GM21737 (cell line): ENCODE measurements at regions not wholly inside any gene's neighbourhood (a gene's known extent, or its start where the extent isn't known, plus 50 kb on each side); places are given as distances from the start of the nearest gene placed in this dataset.

Source experiments
- ATAC-seq: cut with Tn5 transposase; IDR thresholded peaks from one replicate; pipeline ENCODE4 v1.9.1; 2021; ENCODE audit warnings: mild to moderate bottlenecking, moderate library complexity; ENCODE audit not compliant: unreplicated experiment

DNA sequence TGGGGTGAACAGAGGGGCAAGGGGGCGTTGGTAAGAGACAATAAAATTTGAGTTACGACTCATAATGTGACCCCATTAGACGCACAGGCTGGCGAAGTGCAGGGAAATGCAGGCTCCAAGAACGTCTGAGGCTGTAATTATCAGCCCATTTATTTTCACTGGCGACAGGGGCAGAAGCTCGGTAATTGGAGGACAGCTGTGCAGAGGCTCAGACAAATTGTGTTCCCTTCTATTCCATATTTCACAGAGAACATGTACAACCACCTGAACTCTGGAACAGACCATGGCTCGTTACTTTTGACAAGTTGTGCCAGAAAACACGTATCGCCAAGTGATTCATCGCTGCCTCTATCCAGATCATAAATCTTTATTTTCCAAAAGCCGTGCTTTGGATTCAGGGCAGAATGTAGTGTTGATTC, 137.3 kb upstream of the FRMD4A start:
- ATAC-seq = no peak

GRCh38 chr10:14466257-14466656, 135.5 kb upstream of the FRMD4A start:
- no peak for ATAC-seq

DNA sequence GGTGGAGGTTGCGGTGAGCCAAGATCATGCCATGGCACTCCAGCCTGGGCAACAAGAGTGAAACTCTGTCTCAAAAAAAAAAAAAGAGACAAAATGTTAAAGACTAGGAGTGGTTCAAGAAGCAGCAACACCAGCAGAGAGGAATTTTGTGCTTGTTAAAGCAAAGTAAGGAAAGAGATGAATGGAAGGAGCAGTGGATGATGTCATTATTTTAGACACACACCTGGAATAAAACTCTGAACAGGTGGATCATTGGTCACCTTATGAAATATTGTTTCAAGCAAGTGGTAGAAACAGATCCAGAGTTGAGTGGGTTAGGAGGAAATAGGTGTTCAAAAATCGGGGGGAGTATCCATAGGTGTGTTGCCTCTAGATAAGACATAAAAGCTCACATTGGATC, 129.7 kb upstream of the FRMD4A start:
- ATAC-seq = no peak

- ATAC-seq = no peak
Observed at GRCh38 chr10:14459665-14460064, 128.9 kb upstream of the FRMD4A start.

GRCh38 chr10:14456870-14457266, 126.1 kb upstream of the FRMD4A start:
- no peak for ATAC-seq

DNA sequence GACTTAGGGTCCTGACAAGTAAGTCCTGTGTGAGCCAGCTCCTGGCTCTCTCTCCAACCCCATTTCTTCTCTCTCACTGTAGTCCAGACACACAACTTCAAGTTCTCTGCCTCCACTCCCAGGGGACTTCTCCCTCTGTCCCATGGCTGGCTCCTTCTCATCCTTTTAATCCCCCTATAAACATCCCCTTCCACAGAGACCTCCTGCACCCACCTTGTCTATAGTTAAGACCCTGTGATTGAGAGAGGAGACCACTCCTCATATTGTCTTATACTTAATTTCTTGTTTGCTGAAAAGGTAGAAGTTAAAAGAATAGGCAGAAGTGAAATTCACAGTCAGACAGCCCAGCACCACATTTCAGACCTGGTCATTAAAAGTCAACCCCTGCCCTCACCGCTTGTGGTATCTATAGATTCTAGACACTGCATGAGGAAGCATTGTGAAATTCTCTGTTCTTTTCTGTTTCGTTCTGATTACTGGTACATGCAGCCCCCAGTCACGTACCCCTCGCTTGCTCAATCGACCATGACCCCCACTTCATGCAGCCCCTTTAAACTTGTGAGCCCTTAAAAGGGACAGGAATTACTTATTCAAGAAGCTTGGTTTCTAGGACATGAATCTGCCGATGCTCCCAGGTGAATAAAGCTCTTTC, 125.6 kb upstream of the FRMD4A start:
- no peak for ATAC-seq

GRCh38 chr10:14454629-14455028, 123.9 kb upstream of the FRMD4A start:
- ATAC-seq = no peak

DNA sequence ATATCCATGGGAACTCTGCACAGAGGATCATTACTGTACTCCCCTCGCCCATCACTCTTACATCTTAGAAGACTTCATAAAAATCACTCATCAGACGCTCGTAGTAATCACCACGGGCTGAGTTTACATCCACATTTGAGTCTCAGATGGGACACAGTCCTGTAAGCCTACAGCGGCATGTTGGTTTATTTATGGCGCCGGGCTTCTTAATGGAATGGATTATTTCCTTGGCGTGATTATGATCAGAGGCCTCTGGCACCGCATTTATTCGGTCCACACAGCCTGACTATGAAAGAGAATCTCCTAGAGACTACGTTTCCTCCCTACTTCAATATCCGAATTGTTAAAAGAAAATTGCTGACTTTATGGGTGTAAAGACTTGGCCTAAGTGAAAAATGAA, 123.5 kb upstream of the FRMD4A start:
- no peak for ATAC-seq

DNA sequence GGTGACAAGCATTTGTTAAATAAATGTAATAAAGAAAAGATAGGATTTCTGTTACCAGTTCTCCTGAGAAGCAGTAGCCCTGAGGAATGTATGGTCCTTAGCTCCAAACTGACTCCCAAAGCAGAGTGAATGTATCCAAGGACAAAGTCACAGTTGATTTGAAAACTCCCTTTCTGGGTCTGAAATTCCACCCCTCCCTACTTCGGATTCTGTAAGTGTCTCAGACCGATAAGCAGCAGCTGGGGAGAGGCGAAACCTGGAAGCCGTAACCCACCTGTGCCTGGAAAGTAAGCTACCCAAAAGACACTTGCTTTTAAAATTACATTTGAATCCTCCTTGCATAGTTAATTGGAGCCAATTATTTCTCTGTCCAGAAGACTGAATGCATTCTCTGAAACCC, 122.9 kb upstream of the FRMD4A start:
- no peak for ATAC-seq

GRCh38 chr10:14451341-14451740, 120.6 kb upstream of the FRMD4A start:
- ATAC-seq = no peak

DNA sequence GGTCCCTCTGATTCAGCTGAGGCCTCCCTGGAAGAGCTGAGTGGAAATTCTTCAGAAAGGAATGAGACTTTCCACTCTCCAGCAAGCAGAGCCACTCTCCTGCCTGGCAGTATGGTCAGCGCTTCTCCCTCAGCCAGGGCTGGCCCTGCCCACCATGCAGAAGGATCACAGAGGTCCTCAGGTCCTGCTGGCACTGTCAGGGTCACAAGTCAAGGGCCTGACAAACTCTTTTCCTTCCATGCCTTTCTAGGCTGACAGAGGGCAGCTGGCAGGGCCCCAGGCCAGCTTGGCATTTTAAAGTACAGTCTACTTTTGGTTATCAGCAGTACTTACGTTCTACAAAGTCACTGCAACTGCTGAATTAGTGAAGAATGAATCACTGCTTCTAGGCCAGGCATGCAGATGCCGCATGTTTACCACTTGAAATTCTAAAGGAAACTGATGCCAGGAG, 119.3 kb upstream of the FRMD4A start:
- ATAC-seq = no peak

GRCh38 chr10:14449293-14449815, 118.6 kb upstream of the FRMD4A start:
- ATAC-seq = no peak

- ATAC-seq = no peak
Observed at GRCh38 chr10:14448197-14448990, 117.7 kb upstream of the FRMD4A start.

DNA sequence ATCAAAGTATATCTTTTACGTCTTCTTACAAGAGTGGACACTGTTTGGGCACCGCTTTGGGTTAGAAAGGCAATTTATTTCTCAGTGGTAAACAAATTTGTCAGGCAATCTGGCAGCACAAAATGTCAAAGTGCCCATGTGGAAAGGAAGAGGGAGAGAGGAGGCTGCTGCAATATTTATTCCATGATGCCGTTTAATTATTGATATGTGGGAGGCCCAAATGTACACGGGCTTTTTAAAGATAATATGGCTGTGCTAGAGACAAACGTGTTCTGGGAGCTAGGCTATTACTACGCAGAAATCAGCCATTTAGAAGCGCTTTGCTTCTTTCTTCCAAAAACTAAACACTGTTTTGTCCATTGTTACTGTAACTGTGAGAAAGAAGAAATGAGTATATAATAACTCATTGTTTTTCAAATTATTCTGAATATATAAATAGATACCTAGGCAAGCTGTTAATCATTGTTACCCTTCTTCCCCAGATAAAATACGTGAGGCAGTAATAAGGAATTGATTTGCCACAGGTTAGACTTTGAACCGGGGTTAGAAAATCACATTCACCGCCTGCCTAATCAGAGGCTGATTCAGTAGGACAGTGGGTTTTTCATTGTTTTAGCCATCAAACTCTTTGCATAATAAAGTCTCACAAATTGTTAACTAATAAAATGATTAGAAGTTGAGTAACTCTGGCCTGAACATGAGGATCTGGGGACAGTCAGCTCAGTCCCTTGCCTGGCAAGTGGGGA, 116.5 kb upstream of the FRMD4A start:
- ATAC-seq = no peak

DNA sequence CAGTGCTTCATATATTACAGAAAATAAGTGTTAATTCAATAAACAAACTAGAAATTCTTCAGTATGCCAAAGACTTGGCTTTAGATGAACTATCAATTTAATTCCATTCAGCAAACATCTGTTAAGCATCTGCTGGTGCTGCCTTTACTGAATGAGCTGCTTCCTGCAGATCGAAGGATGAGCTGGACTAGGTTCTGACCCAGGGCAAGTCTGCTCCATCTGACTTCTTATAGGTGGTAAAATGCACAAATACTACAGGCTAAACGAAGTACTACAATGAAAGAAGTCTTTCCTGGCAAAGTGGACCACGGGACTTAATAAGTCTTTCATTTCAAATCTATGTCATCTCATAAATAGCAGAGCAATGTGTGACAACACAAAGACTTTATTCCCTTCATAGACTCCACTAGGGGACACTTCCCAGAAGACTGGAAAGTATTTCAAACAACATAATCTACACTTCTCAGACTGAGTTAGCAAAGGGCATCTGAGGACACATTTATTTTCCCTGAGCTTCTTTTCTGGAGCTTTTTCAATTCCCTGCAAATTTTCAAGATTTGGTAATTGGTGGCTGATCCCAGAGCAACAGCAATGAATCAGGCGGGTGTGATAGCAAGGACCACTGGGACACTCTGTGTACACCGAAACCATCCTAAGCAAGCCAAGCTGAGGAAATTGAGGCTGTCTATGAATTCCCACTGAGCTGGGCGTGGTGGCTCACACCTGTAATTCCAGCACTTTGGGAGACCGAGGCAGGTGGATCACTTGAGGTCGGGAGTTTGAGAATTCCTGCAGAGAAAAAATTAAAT, 108.9 kb upstream of the FRMD4A start:
- no peak for ATAC-seq

DNA sequence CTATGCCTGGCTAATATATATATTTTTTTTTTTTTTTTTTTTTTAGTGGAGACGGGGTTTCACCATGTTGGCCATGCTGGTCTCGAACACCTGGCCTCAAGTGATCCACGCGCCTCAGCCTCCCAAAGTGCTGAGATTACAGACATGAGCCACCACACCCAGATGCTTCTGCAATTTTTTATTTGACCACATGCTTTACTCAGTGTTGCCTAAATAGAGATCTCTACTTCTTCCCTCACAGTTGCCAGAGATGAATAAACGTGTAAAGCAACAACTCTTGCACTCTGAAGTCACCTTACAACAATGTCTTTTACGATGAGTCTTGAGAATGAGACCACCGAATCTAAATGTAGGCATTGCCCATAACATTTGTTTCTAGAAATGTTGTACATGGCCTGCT, 107.9 kb upstream of the FRMD4A start:
- no peak for ATAC-seq

GRCh38 chr10:14438057-14438456, 107.3 kb upstream of the FRMD4A start:
- ATAC-seq = no peak

GRCh38 chr10:14435976-14436632, 105.4 kb upstream of the FRMD4A start:
- no peak for ATAC-seq

GRCh38 chr10:14433147-14433546, 102.4 kb upstream of the FRMD4A start:
- no peak for ATAC-seq

- ATAC-seq = no peak
Observed at GRCh38 chr10:14431868-14432267, 101.1 kb upstream of the FRMD4A start.
